ENCODE measurements at regions not wholly inside any gene's neighbourhood (a gene's known extent, or its start where the extent isn't known, plus 50 kb on each side); places are given as distances from the start of the nearest gene placed in this dataset.
"Not testable (repeated sequence)": the region's sequence is repeated elsewhere in the genome, so short reads cannot be mapped to it uniquely, and the experiment has no call there.

DNA sequence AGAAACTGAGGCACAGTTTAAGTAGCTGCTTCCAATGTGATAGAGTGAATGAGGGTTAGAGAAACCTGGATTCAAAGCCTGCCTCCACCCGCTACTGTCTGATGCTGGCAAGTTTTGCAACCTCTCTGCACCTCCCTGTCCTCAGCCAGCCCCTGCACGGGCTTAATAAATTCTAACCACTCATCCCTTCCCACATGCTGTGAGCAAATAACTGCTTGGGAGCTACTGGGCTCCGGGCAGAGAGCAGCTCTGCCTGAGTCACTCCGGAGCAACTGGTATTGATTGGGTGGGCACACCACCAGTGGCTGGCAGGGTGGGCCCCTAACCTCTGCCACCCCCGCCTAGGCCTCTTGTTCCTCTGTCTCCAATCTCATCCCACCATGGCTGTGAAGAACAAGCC, 104.3 kb upstream of the SYT13 start:
- TF ChIP-seq, protein P1, sequence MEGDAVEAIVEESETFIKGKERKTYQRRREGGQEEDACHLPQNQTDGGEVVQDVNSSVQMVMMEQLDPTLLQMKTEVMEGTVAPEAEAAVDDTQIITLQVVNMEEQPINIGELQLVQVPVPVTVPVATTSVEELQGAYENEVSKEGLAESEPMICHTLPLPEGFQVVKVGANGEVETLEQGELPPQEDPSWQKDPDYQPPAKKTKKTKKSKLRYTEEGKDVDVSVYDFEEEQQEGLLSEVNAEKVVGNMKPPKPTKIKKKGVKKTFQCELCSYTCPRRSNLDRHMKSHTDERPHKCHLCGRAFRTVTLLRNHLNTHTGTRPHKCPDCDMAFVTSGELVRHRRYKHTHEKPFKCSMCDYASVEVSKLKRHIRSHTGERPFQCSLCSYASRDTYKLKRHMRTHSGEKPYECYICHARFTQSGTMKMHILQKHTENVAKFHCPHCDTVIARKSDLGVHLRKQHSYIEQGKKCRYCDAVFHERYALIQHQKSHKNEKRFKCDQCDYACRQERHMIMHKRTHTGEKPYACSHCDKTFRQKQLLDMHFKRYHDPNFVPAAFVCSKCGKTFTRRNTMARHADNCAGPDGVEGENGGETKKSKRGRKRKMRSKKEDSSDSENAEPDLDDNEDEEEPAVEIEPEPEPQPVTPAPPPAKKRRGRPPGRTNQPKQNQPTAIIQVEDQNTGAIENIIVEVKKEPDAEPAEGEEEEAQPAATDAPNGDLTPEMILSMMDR (IDR thresholded peaks at IDR 0.05; ENCODE audit: unreplicated experiment): no peak
- Mint-ChIP-seq H3K27me3 (ENCODE audit: unreplicated experiment) (peaks cover 92% of the 10 kb centered on the region), H3K36me3 (ENCODE audit: insufficient read depth, unreplicated experiment) (no peaks in the 10 kb centered on the region), H3K9me3 (ENCODE audit: low read depth, unreplicated experiment) (no peaks in the 10 kb centered on the region), H3K4me3 (ENCODE audit: low read depth, unreplicated experiment) (no peak overlapping the region), H3K4me1 (ENCODE audit: low read depth, unreplicated experiment) (no peaks in the 10 kb centered on the region), H3K27ac (ENCODE audit: unreplicated experiment) (no peak overlapping the region)
- intact Hi-C loops (cut with micrococcal nuclease; ENCODE audit: unreplicated experiment): no loop called here
- no TSS peak for BruUV-seq (replicated peaks)
- DNase-seq: no peak
- CTCF ChIA-PET: no interaction called here

DNA sequence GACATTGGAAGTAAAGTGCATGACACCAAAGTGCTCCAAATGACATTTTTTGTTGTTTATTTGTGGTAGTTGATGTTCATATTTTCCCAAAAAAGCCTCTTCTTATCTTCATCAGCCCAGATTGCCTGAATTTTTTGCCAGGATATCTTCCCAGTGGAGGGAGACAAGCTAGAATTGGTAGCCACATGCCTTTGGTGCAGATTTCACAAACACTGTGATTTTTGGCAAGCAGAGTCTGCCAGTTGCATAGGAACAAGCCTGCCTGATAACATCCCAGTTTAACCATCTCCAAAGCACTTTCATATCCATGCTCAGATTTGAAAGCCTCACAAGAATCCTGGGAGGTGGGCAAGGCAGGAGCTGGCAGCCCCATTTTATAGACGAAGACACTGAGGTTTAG, 102.3 kb upstream of the SYT13 start:
- no peaks in the 10 kb centered on the region for H3K9me3 Mint-ChIP-seq (ENCODE audit: low read depth, unreplicated experiment)
- intact Hi-C loops (cut with micrococcal nuclease; ENCODE audit: unreplicated experiment): no loop called here
- H3K4me3 Mint-ChIP-seq (ENCODE audit: low read depth, unreplicated experiment): no peak overlapping the region
- no peaks in the 10 kb centered on the region for H3K36me3 Mint-ChIP-seq (ENCODE audit: insufficient read depth, unreplicated experiment)
- H3K4me1 Mint-ChIP-seq (ENCODE audit: low read depth, unreplicated experiment): no peaks in the 10 kb centered on the region
- BruUV-seq (replicated peaks): no TSS peak
- H3K27me3 Mint-ChIP-seq (ENCODE audit: unreplicated experiment): peaks cover 86% of the 10 kb centered on the region
- no peak overlapping the region for H3K27ac Mint-ChIP-seq (ENCODE audit: unreplicated experiment)
- no peak for DNase-seq
- TF ChIP-seq, protein P1 (IDR thresholded peaks at IDR 0.05; ENCODE audit: unreplicated experiment): no peak
- CTCF ChIA-PET: no interaction called here

DNA sequence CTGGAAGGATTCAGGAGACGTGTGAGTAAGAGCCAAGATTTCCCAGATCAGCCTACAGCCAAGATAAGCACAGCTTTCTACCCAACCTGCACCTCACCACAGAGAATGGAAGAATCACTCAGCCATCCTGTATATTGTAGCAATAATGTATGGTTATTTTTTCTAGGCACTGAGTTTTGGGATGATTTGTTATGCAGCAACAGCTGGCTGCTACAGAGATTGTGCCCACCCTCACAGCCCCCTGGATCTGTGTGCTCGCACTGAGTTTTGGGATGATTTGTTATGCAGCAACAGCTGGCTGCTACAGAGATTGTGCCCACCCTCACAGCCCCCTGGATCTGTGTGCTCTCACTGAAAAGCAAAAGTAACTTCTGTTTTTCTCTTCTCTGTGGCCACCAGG, 101.7 kb upstream of the SYT13 start:
- H3K9me3 Mint-ChIP-seq (ENCODE audit: low read depth, unreplicated experiment); H3K36me3 Mint-ChIP-seq (ENCODE audit: insufficient read depth, unreplicated experiment); H3K4me3 Mint-ChIP-seq (ENCODE audit: low read depth, unreplicated experiment); H3K27ac Mint-ChIP-seq (ENCODE audit: unreplicated experiment); BruUV-seq (replicated peaks); H3K4me1 Mint-ChIP-seq (ENCODE audit: low read depth, unreplicated experiment); CTCF ChIA-PET; intact Hi-C loops (cut with micrococcal nuclease; ENCODE audit: unreplicated experiment); DNase-seq: not testable (repeated sequence)
- peaks cover 86% of the 10 kb centered on the region for H3K27me3 Mint-ChIP-seq (ENCODE audit: unreplicated experiment)

DNA sequence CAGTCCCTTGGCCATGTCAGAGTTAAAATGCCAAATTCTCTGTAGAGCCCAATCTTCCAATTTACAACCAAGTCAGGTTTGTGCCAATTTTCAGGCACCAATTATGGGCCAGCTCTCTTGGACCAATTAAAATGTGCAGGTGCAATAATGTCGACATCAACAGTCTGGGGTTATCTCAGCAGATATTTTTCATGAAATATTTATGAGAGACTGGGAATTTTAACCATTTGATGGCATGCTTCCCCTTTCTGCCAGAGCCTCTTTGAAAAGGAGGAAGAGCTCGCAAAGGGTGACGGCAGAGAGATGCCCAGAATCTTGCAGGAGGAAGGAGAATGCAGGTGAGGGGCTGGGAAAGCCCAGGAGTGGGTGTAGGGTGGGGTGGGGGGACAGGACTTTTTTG, 100.8 kb upstream of the SYT13 start:
- no peak for DNase-seq
- BruUV-seq (replicated peaks): no TSS peak
- H3K27me3 Mint-ChIP-seq (ENCODE audit: unreplicated experiment): peaks cover 86% of the 10 kb centered on the region
- H3K9me3 Mint-ChIP-seq (ENCODE audit: low read depth, unreplicated experiment): no peaks in the 10 kb centered on the region
- H3K4me3 Mint-ChIP-seq (ENCODE audit: low read depth, unreplicated experiment): no peak overlapping the region
- intact Hi-C loops (cut with micrococcal nuclease; ENCODE audit: unreplicated experiment): no loop called here
- H3K4me1 Mint-ChIP-seq (ENCODE audit: low read depth, unreplicated experiment): no peaks in the 10 kb centered on the region
- H3K36me3 Mint-ChIP-seq (ENCODE audit: insufficient read depth, unreplicated experiment): no peaks in the 10 kb centered on the region
- CTCF ChIA-PET: no interaction called here
- no peak overlapping the region for H3K27ac Mint-ChIP-seq (ENCODE audit: unreplicated experiment)
- TF ChIP-seq, protein P1 (IDR thresholded peaks at IDR 0.05; ENCODE audit: unreplicated experiment): no peak

DNA sequence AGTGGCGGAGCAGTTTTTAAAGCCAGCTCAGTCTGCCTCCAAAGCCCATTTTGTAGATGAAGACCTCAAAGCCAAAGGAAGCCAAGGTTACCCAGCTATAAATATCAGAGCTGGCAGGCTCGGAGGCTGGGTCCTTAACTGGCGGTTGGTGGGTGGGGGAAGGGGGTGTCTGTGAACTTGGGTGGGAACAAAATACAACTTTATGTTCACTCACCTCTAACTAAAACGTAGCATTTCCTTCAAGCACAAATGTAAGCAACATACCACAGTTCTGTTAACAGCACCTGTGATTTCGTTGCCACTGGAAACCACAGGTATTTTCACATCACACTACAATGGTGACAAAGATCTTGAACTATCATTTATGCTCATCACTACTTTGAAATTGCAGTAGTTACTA, 99.7 kb upstream of the SYT13 start:
- TF ChIP-seq, protein P1 (IDR thresholded peaks at IDR 0.05; ENCODE audit: unreplicated experiment): no peak
- no TSS peak for BruUV-seq (replicated peaks)

More for the DNA sequence above, 99.7 kb upstream of the SYT13 start:
- H3K27me3 Mint-ChIP-seq (ENCODE audit: unreplicated experiment): peaks cover 86% of the 10 kb centered on the region
- no peaks in the 10 kb centered on the region for H3K36me3 Mint-ChIP-seq (ENCODE audit: insufficient read depth, unreplicated experiment)
- CTCF ChIA-PET: no interaction called here
- no peak overlapping the region for H3K27ac Mint-ChIP-seq (ENCODE audit: unreplicated experiment)
- intact Hi-C loops (cut with micrococcal nuclease; ENCODE audit: unreplicated experiment): no loop called here
- H3K4me3 Mint-ChIP-seq (ENCODE audit: low read depth, unreplicated experiment): no peak overlapping the region
- H3K9me3 Mint-ChIP-seq (ENCODE audit: low read depth, unreplicated experiment): no peaks in the 10 kb centered on the region
- DNase-seq: no peak
- H3K4me1 Mint-ChIP-seq (ENCODE audit: low read depth, unreplicated experiment): no peaks in the 10 kb centered on the region

Data from Calu3 (cell line).